Muscle of arm (tissue), 1 donor: ENCODE measurements at regions not wholly inside any gene's neighbourhood (a gene's known extent, or its start where the extent isn't known, plus 50 kb on each side); places are given as distances from the start of the nearest gene placed in this dataset.

Source experiments
- DNase-seq: peaks from one replicate; pipeline ENCODE4 v3.0.0-alpha.2; 2013

- peak; percentile 19 for DNase-seq
Observed at GRCh38 chr16:27718201-27719105, 168.5 kb downstream of the KATNIP start.

GRCh38 chr16:27719106-27719445, 169.1 kb downstream of the KATNIP start:
- no peak for DNase-seq

- DNase-seq, result peak; percentile 51
Observed at GRCh38 chr16:27720731-27721530, 171.0 kb downstream of the KATNIP start.

GRCh38 chr16:27721531-27722181, 171.7 kb downstream of the KATNIP start:
- peak; percentile 59 for DNase-seq

- DNase-seq, result no peak
Observed at GRCh38 chr16:27722207-27722606, 172.3 kb downstream of the KATNIP start.

- DNase-seq, result no peak
Observed at GRCh38 chr16:27722892-27723450, 173.0 kb downstream of the KATNIP start.

- DNase-seq, result no peak
Observed at GRCh38 chr16:27723711-27724481, 174.0 kb downstream of the KATNIP start.

GRCh38 chr16:27724482-27725235, 174.7 kb downstream of the KATNIP start:
- no peak for DNase-seq

GRCh38 chr16:27725236-27726000, 175.5 kb downstream of the KATNIP start:
- DNase-seq, result no peak

GRCh38 chr16:27726621-27727261, 176.8 kb downstream of the KATNIP start:
- no peak for DNase-seq

GRCh38 chr16:27727941-27728340, 178.0 kb downstream of the KATNIP start:
- DNase-seq, result no peak

GRCh38 chr16:27728691-27729090, 178.7 kb downstream of the KATNIP start:
- no peak for DNase-seq

- DNase-seq, result no peak
Observed at GRCh38 chr16:27729516-27730304, 179.8 kb downstream of the KATNIP start.

- DNase-seq, result no peak
Observed at GRCh38 chr16:27730661-27731210, 180.8 kb downstream of the KATNIP start.

- DNase-seq, result no peak
Observed at GRCh38 chr16:27735031-27735430, 185.1 kb downstream of the KATNIP start.

- no peak for DNase-seq
Observed at GRCh38 chr16:27736431-27736830, 186.5 kb downstream of the KATNIP start.

GRCh38 chr16:27737513-27737912, 187.6 kb downstream of the KATNIP start:
- DNase-seq, result no peak
